GM23338 (cell line): ENCODE measurements at regions not wholly inside any gene's neighbourhood (a gene's known extent, or its start where the extent isn't known, plus 50 kb on each side); places are given as distances from the start of the nearest gene placed in this dataset.

Experiments
- ATAC-seq: fragments of 200-7000 bp; cut with Tn5 transposase; 3 replicates; pipeline ENCODE4 v1.9.1; 2020
- DNase-seq: peaks from one replicate; pipeline ENCODE4 v3.0.0-alpha.2; 2015; ENCODE audit warnings: low spot score
- H2AFZ ChIP-seq: fragments of 200-600 bp; sonication (generic); 2 replicates; pipeline ENCODE4 v1.8.0; 2016; ENCODE audit warnings: antibody characterized with exemption, mild to moderate bottlenecking, moderate library complexity
- H3F3A ChIP-seq: fragments of 200-600 bp; sonication (generic); replicated peaks from 2 replicates; pipeline ENCODE4 v1.8.0; 2017; ENCODE audit warnings: antibody characterized with exemption, mixed run types, low read depth
- H3K27ac ChIP-seq: fragments of 200-600 bp; sonication (generic); 2 replicates; pipeline ENCODE4 v1.6.1; 2016; ENCODE audit warnings: low read depth
- H3K27me3 ChIP-seq: fragments of 200-600 bp; sonication (generic); 2 replicates; pipeline ENCODE4 v1.8.0; 2016; ENCODE audit warnings: mild to moderate bottlenecking, mixed run types, moderate library complexity; ENCODE audit not compliant: insufficient read depth
- H3K36me3 ChIP-seq: fragments of 200-600 bp; sonication (generic); 2 replicates; pipeline ENCODE4 v1.8.0; 2016; ENCODE audit warnings: mild to moderate bottlenecking; ENCODE audit not compliant: insufficient read depth
- H3K4me1 ChIP-seq: fragments of 200-600 bp; sonication (generic); 2 replicates; pipeline ENCODE4 v1.8.0; 2016; ENCODE audit warnings: mild to moderate bottlenecking, moderate library complexity; ENCODE audit not compliant: insufficient read depth
- H3K4me2 ChIP-seq: fragments of 200-600 bp; sonication (generic); 2 replicates; pipeline ENCODE4 v1.7.1; 2017; ENCODE audit warnings: mixed run types
- H3K4me3 ChIP-seq: fragments of 200-600 bp; sonication (generic); 2 replicates; pipeline ENCODE4 v1.6.1; 2016; ENCODE audit warnings: mixed run types
- H3K79me2 ChIP-seq: fragments of 200-600 bp; sonication (generic); replicated peaks from 2 replicates; pipeline ENCODE4 v1.8.0; 2017; ENCODE audit warnings: mild to moderate bottlenecking; ENCODE audit not compliant: insufficient read depth
- H3K9me2 ChIP-seq: fragments of 200-600 bp; sonication (generic); 2 replicates; pipeline ENCODE4 v1.8.0; 2017; ENCODE audit not compliant: insufficient read depth
- H4K20me1 ChIP-seq: fragments of 200-600 bp; sonication (generic); replicated peaks from 2 replicates; pipeline ENCODE4 v1.8.0; 2017; ENCODE audit warnings: mild to moderate bottlenecking; ENCODE audit not compliant: insufficient read depth
- H3K27ac Mint-ChIP-seq: 2 replicates; pipeline ENCODE4 v1.8.0; 2020; ENCODE audit warnings: inconsistent platforms, mild to moderate bottlenecking, moderate library complexity, mixed read lengths
- H3K27me3 Mint-ChIP-seq: 3 replicates; pipeline ENCODE4 v1.8.0; 2022; ENCODE audit warnings: low read depth, mild to moderate bottlenecking, moderate library complexity, mixed read lengths, inconsistent platforms; ENCODE audit not compliant: insufficient read depth, poor library complexity
- H3K36me3 Mint-ChIP-seq: 3 replicates; pipeline ENCODE4 v1.8.0; 2021; ENCODE audit warnings: low read depth, mild to moderate bottlenecking, inconsistent platforms, moderate library complexity, mixed read lengths
- H3K4me1 Mint-ChIP-seq: 3 replicates; pipeline ENCODE4 v1.8.0; 2020; ENCODE audit warnings: mild to moderate bottlenecking, inconsistent platforms, mixed read lengths
- H3K4me3 Mint-ChIP-seq: 3 replicates; pipeline ENCODE4 v1.8.0; 2021; ENCODE audit warnings: moderate library complexity, mild to moderate bottlenecking, inconsistent platforms, mixed read lengths
- H3K9me3 Mint-ChIP-seq: 3 replicates; pipeline ENCODE4 v1.8.0; 2020; ENCODE audit warnings: moderate library complexity, mild to moderate bottlenecking, inconsistent platforms, mixed read lengths
- CTCF ChIP-seq, 2 experiments: fragments of 200-600 bp in 1 of 2; sonication (generic) in 1 of 2; conservative IDR thresholded peaks; 2 replicates each; pipeline versions ENCODE4 v1.5.1 to v1.6.1; 2016 to 2017; ENCODE audit warnings: antibody characterized with exemption in 2 of 2, low read depth in 2 of 2, mild to moderate bottlenecking in 2 of 2, moderate library complexity in 1 of 2
- ETS1 ChIP-seq: IDR thresholded peaks from 2 replicates; pipeline ENCODE4 v1.6.1; 2016; ENCODE audit warnings: antibody characterized with exemption
- EZH2phosphoT487 ChIP-seq: fragments of 200-600 bp; sonication (generic); IDR thresholded peaks from one replicate; pipeline ENCODE4 v1.8.1; 2018; ENCODE audit warnings: antibody characterized with exemption; ENCODE audit not compliant: unreplicated experiment
- JUNB ChIP-seq: IDR thresholded peaks from one replicate; pipeline ENCODE4 v1.6.1; 2016; ENCODE audit warnings: antibody characterized with exemption; ENCODE audit not compliant: unreplicated experiment
- NANOG ChIP-seq: IDR thresholded peaks from 2 replicates; pipeline ENCODE4 v1.6.1; 2016; ENCODE audit warnings: antibody characterized with exemption, borderline replicate concordance
- STAT1 ChIP-seq: IDR thresholded peaks from one replicate; pipeline ENCODE4 v1.6.1; 2016; ENCODE audit warnings: antibody characterized with exemption; ENCODE audit not compliant: unreplicated experiment
- ZNF114 ChIP-seq: fragments of 250-450 bp; sonication (Bioruptor Pico); IDR thresholded peaks from 2 replicates; pipeline ENCODE4 v1.5.0; 2020; ENCODE audit warnings: mild to moderate bottlenecking, moderate library complexity
- ZNF331 ChIP-seq: fragments of 250-450 bp; sonication (Bioruptor Pico); IDR thresholded peaks from 2 replicates; pipeline ENCODE4 v1.5.0; 2020; ENCODE audit warnings: low read depth, mild to moderate bottlenecking, moderate library complexity
- ZNF462 ChIP-seq: fragments of 250-450 bp; sonication (Bioruptor Pico); IDR thresholded peaks from 2 replicates; pipeline ENCODE4 v1.5.0; 2020; ENCODE audit warnings: mild to moderate bottlenecking, moderate library complexity
- TF ChIP-seq, protein P1 (sequence below): IDR thresholded peaks from one replicate; pipeline ENCODE4 v1.6.1; 2018; ENCODE audit warnings: antibody characterized with exemption; ENCODE audit not compliant: unreplicated experiment

DNA sequence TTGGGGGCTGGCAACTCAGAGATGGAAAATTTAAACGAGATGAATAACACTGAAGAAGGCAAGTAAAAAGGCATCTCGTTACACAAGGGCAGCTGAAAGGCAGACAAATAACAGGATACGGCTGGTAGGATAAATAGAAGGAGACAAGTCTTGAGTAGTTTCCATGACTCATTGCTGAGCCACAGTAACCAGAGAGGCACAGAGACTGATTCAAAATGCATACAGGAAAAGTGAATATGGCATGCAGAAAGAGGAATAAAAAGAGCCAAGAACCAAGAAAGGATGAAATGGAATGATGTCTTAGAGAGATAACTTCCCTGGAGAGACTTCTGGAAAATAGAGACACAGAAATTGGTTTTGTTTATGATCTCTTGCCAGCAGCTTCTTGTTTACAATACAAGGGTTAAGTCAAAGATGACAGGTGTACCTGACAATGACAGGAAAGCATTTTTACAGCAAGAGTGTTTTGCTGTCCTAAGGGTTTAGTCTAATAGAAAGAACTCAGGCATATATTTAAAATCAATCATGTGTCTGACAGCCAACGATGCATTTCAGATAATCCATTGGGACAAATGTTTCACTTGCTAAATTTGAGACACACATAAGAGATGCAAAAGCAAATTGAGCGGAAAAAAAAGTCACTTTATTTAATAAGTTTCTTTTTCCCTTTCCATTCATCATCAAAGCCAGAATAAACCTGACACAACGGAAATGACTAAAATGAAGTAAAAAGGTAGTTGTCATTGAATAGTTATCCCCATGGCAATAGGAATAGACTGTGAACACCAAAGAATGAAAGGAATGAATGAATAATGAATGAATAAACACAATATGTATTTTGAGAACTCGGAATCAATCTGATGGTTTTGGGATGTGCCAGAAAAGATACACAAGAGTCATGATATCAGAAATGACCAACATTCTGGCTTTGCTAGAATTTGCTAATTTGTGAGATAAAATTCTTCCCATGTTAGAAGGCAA, 68.0 kb upstream of the KCNQ5 start:
- Histone ChIP-seq H3K79me2 (no peaks in the 10 kb centered on the region), H3K27ac (peak overlapping the region; percentile 83), H3K9me2 (no peaks in the 10 kb centered on the region), H3K4me1 (peaks cover 41% of the 10 kb centered on the region), H4K20me1 (no peaks in the 10 kb centered on the region), H2AFZ (no peak overlapping the region), H3K36me3 (no peaks in the 10 kb centered on the region), H3K4me3 (no peak overlapping the region), H3K27me3 (no peaks in the 10 kb centered on the region), H3F3A (no peaks in the 10 kb centered on the region), H3K4me2 (peak overlapping the region; percentile 40; the same call in 1 of the 2 replicates)
- H3K27ac Mint-ChIP-seq, result peak overlapping the region; percentile 50
- H3K27me3 Mint-ChIP-seq, result no peaks in the 10 kb centered on the region
- peak; percentile 47 for DNase-seq
- no peaks in the 10 kb centered on the region for H3K9me3 Mint-ChIP-seq
- ATAC-seq, result peak; percentile 60; the same call in 2 of the 3 replicates
- peaks cover 44% of the 10 kb centered on the region for H3K4me1 Mint-ChIP-seq
- H3K36me3 Mint-ChIP-seq, result no peaks in the 10 kb centered on the region
- TF ChIP-seq EZH2phosphoT487 (no peak), JUNB (no peak), ETS1 (no peak), STAT1 (no peak), NANOG (no peak), ZNF331 (CRISPR knock-in tag) (no peak), CTCF (conservative IDR thresholded peaks at IDR 0.05; ENCODE audit: low read depth in 2 of 2) (no peak), ZNF462 (CRISPR knock-in tag) (no peak), ZNF114 (CRISPR knock-in tag) (no peak)
- TF ChIP-seq, protein P1, sequence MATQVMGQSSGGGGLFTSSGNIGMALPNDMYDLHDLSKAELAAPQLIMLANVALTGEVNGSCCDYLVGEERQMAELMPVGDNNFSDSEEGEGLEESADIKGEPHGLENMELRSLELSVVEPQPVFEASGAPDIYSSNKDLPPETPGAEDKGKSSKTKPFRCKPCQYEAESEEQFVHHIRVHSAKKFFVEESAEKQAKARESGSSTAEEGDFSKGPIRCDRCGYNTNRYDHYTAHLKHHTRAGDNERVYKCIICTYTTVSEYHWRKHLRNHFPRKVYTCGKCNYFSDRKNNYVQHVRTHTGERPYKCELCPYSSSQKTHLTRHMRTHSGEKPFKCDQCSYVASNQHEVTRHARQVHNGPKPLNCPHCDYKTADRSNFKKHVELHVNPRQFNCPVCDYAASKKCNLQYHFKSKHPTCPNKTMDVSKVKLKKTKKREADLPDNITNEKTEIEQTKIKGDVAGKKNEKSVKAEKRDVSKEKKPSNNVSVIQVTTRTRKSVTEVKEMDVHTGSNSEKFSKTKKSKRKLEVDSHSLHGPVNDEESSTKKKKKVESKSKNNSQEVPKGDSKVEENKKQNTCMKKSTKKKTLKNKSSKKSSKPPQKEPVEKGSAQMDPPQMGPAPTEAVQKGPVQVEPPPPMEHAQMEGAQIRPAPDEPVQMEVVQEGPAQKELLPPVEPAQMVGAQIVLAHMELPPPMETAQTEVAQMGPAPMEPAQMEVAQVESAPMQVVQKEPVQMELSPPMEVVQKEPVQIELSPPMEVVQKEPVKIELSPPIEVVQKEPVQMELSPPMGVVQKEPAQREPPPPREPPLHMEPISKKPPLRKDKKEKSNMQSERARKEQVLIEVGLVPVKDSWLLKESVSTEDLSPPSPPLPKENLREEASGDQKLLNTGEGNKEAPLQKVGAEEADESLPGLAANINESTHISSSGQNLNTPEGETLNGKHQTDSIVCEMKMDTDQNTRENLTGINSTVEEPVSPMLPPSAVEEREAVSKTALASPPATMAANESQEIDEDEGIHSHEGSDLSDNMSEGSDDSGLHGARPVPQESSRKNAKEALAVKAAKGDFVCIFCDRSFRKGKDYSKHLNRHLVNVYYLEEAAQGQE, result no peak
- H3K4me3 Mint-ChIP-seq, result no peak overlapping the region
